ENCODE measurements at regions not wholly inside any gene's neighbourhood (a gene's known extent, or its start where the extent isn't known, plus 50 kb on each side); places are given as distances from the start of the nearest gene placed in this dataset.

DNA sequence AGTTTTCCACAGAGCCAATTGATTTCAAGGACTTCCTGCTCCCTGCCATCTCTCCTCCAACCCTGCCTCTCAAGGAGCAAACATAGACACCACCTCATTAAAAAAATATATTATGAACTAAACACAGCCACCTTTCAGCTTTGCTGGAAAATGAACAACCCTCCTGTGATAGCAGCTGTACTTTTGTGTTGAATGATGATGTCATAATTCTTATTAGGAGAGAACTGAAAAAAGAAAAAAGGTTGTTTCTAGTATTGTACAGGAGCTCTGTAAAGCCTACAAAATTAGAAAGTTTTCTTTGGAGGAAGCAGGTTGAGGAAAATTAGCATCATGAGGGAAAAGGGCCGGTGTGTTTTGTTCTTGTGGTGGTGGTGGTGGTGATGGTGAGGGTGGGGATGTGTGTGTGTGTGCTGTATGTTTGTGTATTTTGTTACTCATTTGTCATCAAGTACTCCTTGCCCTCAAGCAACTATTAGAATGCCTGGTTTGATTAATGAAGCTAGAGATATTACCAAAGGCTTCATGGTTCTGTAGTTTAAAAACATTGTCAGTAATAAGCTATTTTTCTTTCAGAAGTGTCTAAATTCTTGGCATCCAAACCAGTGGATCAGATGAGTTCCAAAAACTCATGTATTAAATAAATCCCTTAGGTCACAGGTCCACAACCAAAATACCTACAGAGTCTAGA, 405.9 kb downstream of the TLE4 start:
- H3K4me3 ChIP-seq, result no peak overlapping the region
- no peaks in the 10 kb centered on the region for H3K36me3 ChIP-seq (ENCODE audit: insufficient read depth, low read length)
- H3K9me3 ChIP-seq (ENCODE audit: low read depth, low read length), result no peaks in the 10 kb centered on the region
- no peak overlapping the region for H3K9ac ChIP-seq (ENCODE audit: insufficient read length)
- no peak for DNase-seq (ENCODE audit: low read depth, low spot score)
- TF ChIP-seq FOXP2 (optimal IDR thresholded peaks at IDR 0.05; ENCODE audit: control extremely low read depth, extremely low read length, insufficient read depth) (no peak), EZH2 (IDR thresholded peaks at IDR 0.05) (no peak), POLR2AphosphoS5 (IDR thresholded peaks at IDR 0.05; ENCODE audit: borderline replicate concordance, low read depth, low read length) (no peak)
- no peak overlapping the region for H3K27ac ChIP-seq

DNA sequence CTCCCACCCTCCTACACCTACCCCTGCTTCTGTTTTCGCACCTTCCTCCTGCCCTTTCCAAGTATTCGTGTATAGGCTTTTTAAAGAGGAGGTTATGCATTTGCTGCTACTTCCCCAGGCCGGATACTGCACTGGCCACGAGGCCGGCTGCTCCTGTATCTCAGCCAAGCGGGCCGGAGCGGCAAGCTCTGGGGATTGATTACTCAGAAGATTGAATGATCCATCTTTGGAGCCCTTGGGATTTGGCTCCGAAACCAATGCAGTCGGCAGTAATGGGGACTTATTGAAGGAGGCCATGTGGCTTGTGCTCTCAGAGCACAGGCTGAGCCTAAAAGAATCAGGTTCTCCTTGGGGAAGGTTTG, 405.3 kb downstream of the TLE4 start:
- H3K27ac ChIP-seq, result no peak overlapping the region
- H3K9ac ChIP-seq (ENCODE audit: insufficient read length), result no peak overlapping the region
- no peak for DNase-seq (ENCODE audit: low read depth, low spot score)
- H3K9me3 ChIP-seq (ENCODE audit: low read depth, low read length), result no peaks in the 10 kb centered on the region
- no peak overlapping the region for H3K4me3 ChIP-seq
- TF ChIP-seq FOXP2 (optimal IDR thresholded peaks at IDR 0.05; ENCODE audit: control extremely low read depth, extremely low read length, insufficient read depth) (no peak), EZH2 (IDR thresholded peaks at IDR 0.05) (no peak), POLR2AphosphoS5 (IDR thresholded peaks at IDR 0.05; ENCODE audit: borderline replicate concordance, low read depth, low read length) (no peak)
- no peaks in the 10 kb centered on the region for H3K36me3 ChIP-seq (ENCODE audit: insufficient read depth, low read length)

DNA sequence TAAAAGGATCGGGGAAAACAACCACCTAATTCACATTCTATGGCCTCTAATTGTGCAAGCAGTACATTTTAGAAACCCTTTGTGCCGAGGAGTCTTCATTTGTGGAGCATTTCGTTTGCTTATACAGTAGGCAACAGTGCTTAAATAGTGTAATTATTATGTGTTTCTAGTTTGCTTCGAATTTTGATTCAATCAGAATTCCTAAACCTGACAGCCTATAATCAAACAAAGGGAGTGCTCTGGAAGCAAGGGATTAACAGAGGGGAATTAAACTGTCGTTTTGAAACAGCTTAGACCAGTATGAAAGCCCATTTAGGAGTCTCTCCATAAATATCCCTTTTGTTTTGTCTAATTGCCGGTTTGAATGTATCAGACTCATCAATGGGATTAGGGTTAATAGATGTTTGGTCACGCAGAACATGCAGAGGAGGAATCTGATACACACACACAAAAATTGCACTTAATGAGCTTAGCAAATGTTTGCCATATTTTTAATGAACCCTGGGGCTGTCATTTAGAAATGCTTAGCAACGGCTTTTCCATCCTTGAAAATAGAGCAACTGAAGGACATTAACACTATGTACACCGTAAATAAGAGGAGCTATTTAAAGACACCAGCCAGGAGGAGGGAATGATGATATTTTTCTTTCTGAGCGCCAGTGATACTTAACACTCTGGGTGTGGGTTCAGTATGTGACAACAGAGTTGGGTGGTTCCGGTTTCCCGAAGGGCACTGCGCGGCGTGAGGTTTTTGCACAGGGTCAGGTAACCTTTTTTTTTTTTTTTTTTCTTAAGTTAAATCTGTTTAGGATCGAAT, 404.7 kb downstream of the TLE4 start:
- DNase-seq (ENCODE audit: low read depth, low spot score), result no peak
- TF ChIP-seq EZH2 (IDR thresholded peaks at IDR 0.05), result peak; percentile 2
- no peak for TF ChIP-seq POLR2AphosphoS5 (IDR thresholded peaks at IDR 0.05; ENCODE audit: borderline replicate concordance, low read depth, low read length)
- Histone ChIP-seq H3K27ac (no peak overlapping the region), H3K4me3 (no peak overlapping the region), H3K36me3 (ENCODE audit: insufficient read depth, low read length) (no peaks in the 10 kb centered on the region), H3K9me3 (ENCODE audit: low read depth, low read length) (no peaks in the 10 kb centered on the region), H3K9ac (ENCODE audit: insufficient read length) (no peak overlapping the region)

DNA sequence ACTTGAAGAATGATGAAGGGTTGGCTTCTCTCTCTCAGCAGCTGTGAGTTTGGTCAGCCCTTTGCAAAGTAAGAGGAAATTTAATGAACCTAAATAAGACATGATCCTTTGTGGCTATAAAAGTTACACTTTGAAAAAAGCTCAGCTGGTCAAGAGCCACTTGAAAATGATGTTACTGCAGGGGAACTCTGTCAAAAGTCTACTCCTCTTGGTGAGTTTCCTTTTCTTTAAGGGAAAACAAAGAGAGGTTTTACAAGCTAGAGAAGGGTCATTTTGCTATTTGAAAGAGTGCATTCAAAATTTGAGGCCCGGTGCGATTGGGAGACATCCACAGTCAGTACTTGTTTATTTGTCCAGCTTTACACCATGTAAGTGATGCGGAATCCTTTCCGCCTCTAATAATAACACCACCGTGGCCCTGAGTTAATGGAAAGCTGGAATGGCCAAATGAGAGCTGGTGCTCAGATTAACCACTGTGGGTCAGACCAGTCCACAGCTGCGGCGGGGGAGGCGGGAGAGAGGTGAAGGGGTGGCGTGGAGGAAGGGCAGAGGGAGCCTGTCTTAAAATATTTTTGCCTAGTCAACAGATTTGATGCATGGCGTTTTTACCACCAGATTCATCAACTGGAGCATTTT, 404.0 kb downstream of the TLE4 start:
- Histone ChIP-seq H3K27ac (no peak overlapping the region), H3K4me3 (no peak overlapping the region), H3K9ac (ENCODE audit: insufficient read length) (no peak overlapping the region), H3K9me3 (ENCODE audit: low read depth, low read length) (no peaks in the 10 kb centered on the region), H3K36me3 (ENCODE audit: insufficient read depth, low read length) (no peaks in the 10 kb centered on the region)
- DNase-seq (ENCODE audit: low read depth, low spot score), result no peak
- TF ChIP-seq FOXP2 (optimal IDR thresholded peaks at IDR 0.05; ENCODE audit: control extremely low read depth, extremely low read length, insufficient read depth), result no peak
- TF ChIP-seq POLR2AphosphoS5 (IDR thresholded peaks at IDR 0.05; ENCODE audit: borderline replicate concordance, low read depth, low read length), result no peak
- TF ChIP-seq EZH2 (IDR thresholded peaks at IDR 0.05), result no peak

DNA sequence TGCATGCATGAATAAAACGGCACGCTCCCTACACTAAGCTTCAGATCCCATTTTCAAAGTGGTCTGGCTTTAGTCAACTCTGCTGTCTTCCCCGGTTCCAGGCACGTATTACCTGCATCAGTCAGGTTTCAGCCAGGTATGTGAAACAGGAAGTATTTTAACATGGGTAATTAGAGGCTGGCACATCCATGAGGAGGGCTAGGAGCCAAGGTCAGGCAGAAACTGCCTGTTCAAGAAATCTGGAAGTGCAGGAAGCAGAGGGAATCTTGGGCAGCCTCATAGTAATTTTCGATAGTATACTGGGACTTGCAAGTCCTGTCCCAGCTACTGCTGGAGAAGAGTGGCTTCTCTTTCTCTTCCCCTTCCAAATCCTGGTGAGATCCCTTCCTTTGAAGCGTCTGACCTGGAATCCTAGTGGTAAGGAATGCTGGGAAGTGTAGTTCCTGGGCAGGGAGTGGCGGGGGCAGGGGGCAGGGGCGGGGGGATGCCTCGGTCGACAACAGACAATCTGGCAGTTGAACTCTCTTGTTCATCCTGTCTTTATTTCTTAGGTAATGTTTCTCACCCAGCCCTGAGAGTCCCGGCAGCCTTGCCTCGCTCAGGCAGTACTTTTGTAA, 403.1 kb downstream of the TLE4 start:
- Histone ChIP-seq H3K36me3 (ENCODE audit: insufficient read depth, low read length) (no peaks in the 10 kb centered on the region), H3K27ac (no peak overlapping the region), H3K9me3 (ENCODE audit: low read depth, low read length) (no peaks in the 10 kb centered on the region), H3K4me3 (no peak overlapping the region), H3K9ac (ENCODE audit: insufficient read length) (no peak overlapping the region)
- TF ChIP-seq POLR2AphosphoS5 (IDR thresholded peaks at IDR 0.05; ENCODE audit: borderline replicate concordance, low read depth, low read length) (no peak), EZH2 (IDR thresholded peaks at IDR 0.05) (no peak), FOXP2 (optimal IDR thresholded peaks at IDR 0.05; ENCODE audit: control extremely low read depth, extremely low read length, insufficient read depth) (no peak)
- no peak for DNase-seq (ENCODE audit: low read depth, low spot score)

DNA sequence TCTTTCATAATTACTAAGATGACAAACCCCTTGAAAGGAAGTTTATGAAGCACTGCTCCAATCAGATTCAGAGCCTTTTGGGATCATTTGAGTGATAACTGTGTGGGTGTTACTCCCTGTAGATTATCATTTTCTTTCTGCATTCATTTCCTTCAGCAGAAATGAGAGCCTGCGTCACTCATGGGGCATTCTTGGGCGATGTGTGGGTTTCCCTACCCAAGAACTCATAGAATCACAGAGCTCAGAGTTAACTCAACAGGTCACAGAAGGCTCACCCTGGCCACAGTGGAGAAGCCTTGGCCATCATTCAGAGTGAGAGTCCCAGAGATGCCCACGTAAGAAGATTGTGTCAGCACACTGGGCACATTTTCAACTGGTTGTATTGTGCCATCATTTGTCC, 401.9 kb downstream of the TLE4 start:
- DNase-seq (ENCODE audit: low read depth, low spot score), result no peak
- no peaks in the 10 kb centered on the region for H3K36me3 ChIP-seq (ENCODE audit: insufficient read depth, low read length)
- H3K9me3 ChIP-seq (ENCODE audit: low read depth, low read length), result no peaks in the 10 kb centered on the region
- H3K27ac ChIP-seq, result no peak overlapping the region
- no peak for TF ChIP-seq POLR2AphosphoS5 (IDR thresholded peaks at IDR 0.05; ENCODE audit: borderline replicate concordance, low read depth, low read length)
- no peak for TF ChIP-seq EZH2 (IDR thresholded peaks at IDR 0.05)
- TF ChIP-seq FOXP2 (optimal IDR thresholded peaks at IDR 0.05; ENCODE audit: control extremely low read depth, extremely low read length, insufficient read depth), result no peak
- no peak overlapping the region for H3K4me3 ChIP-seq
- no peak overlapping the region for H3K9ac ChIP-seq (ENCODE audit: insufficient read length)

DNA sequence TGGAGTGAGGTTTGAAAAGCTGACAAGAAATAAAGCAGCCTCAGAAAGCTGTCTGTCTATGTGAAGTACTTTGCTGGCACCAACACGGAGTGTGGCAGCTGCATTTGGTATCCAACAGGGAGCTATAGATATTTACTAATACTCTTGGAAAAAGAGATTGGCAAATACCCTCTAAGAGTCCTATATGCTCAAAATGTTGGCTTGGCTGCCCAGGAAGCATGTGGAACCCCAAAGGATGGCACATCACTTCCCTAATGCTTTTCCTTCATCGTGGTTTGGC, 398.3 kb downstream of the TLE4 start:
- Histone ChIP-seq H3K4me3 (no peak overlapping the region), H3K27ac (no peak overlapping the region), H3K9ac (ENCODE audit: insufficient read length) (no peak overlapping the region), H3K36me3 (ENCODE audit: insufficient read depth, low read length) (no peaks in the 10 kb centered on the region), H3K9me3 (ENCODE audit: low read depth, low read length) (no peaks in the 10 kb centered on the region)
- no peak for TF ChIP-seq EZH2 (IDR thresholded peaks at IDR 0.05)
- no peak for TF ChIP-seq FOXP2 (optimal IDR thresholded peaks at IDR 0.05; ENCODE audit: control extremely low read depth, extremely low read length, insufficient read depth)
- no peak for TF ChIP-seq POLR2AphosphoS5 (IDR thresholded peaks at IDR 0.05; ENCODE audit: borderline replicate concordance, low read depth, low read length)
- DNase-seq (ENCODE audit: low read depth, low spot score), result no peak

DNA sequence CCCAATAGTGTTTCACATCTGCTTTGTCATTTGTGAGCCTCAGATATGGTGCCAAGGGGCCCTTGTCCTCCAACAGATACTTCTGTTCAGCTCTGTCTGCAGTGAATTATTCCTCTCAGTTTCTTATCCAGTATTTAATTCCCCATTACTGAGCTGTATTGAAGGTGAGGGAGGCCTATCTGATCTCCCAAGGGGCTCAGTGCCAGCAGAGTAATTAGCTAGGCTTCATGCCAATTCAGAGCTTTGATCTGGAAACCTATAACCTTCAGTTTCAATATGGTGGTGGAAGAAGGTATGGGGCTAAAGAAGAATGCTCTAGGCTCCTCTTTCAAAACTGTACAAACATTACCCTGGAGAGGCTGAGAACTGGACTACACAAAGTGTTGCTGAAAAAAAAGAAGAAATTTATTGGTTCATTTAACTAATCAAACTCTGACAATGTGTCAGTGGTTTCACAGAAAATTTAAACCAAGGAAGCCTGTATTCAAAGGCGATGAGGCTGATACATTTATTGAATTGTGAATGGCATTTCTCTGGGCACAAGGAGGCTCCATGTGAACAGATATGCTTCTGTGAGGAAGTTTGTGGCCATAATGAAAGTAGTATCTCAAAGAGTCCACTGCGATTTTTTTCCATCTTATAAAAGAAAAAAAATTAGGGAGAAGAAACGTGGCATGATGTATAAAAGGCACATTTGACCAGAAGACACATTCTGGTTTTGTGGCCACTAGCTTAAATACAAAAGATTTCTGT, 397.8 kb downstream of the TLE4 start:
- no peak overlapping the region for H3K4me3 ChIP-seq
- H3K9me3 ChIP-seq (ENCODE audit: low read depth, low read length), result no peaks in the 10 kb centered on the region
- no peak overlapping the region for H3K27ac ChIP-seq
- H3K36me3 ChIP-seq (ENCODE audit: insufficient read depth, low read length), result no peaks in the 10 kb centered on the region
- TF ChIP-seq FOXP2 (optimal IDR thresholded peaks at IDR 0.05; ENCODE audit: control extremely low read depth, extremely low read length, insufficient read depth), result no peak
- TF ChIP-seq EZH2 (IDR thresholded peaks at IDR 0.05), result no peak
- no peak for TF ChIP-seq POLR2AphosphoS5 (IDR thresholded peaks at IDR 0.05; ENCODE audit: borderline replicate concordance, low read depth, low read length)
- no peak overlapping the region for H3K9ac ChIP-seq (ENCODE audit: insufficient read length)
- DNase-seq (ENCODE audit: low read depth, low spot score), result no peak
